WTC11 (cell line): ENCODE measurements at regions not wholly inside any gene's neighbourhood (a gene's known extent, or its start where the extent isn't known, plus 50 kb on each side); places are given as distances from the start of the nearest gene placed in this dataset.

Experiments
- CREB1 ChIP-seq: sonication (generic); formaldehyde crosslinking; IDR thresholded peaks from 2 replicates; pipeline ENCODE4 v1.8.0; 2023; ENCODE audit warnings: mild to moderate bottlenecking, missing genetic modification reagents
- CREM ChIP-seq: sonication (generic); formaldehyde crosslinking; IDR thresholded peaks from 2 replicates; pipeline ENCODE4 v1.8.1; 2022; ENCODE audit warnings: mild to moderate bottlenecking, missing genetic modification reagents, moderate library complexity
- FOXP1 ChIP-seq: sonication (generic); formaldehyde crosslinking; IDR thresholded peaks from 2 replicates; pipeline ENCODE4 v1.8.0; 2022; ENCODE audit warnings: missing genetic modification reagents, mild to moderate bottlenecking, moderate library complexity, borderline replicate concordance
- GABPB1 ChIP-seq: sonication (generic); formaldehyde crosslinking; IDR thresholded peaks from 2 replicates; pipeline ENCODE4 v1.8.1; 2023; ENCODE audit warnings: mild to moderate bottlenecking, missing genetic modification reagents
- JAZF1 ChIP-seq: fragments of 250-450 bp; sonication (Bioruptor Pico); IDR thresholded peaks from 2 replicates; pipeline ENCODE4 v1.9.0; 2021; ENCODE audit warnings: moderate library complexity, mild to moderate bottlenecking, inconsistent platforms
- JUN ChIP-seq: sonication (generic); formaldehyde crosslinking; IDR thresholded peaks from 2 replicates; pipeline ENCODE4 v1.8.0; 2023; ENCODE audit warnings: mild to moderate bottlenecking, missing genetic modification reagents
- KAT7 ChIP-seq: sonication (generic); formaldehyde crosslinking; IDR thresholded peaks from 2 replicates; pipeline ENCODE4 v1.8.1; 2023; ENCODE audit warnings: missing genetic modification reagents, mild to moderate bottlenecking, borderline replicate concordance
- TEAD1 ChIP-seq: sonication (generic); formaldehyde crosslinking; IDR thresholded peaks from 2 replicates; pipeline ENCODE4 v1.8.0; 2022; ENCODE audit warnings: mild to moderate bottlenecking, missing genetic modification reagents
- ZNF121 ChIP-seq: sonication (generic); formaldehyde crosslinking; IDR thresholded peaks from 2 replicates; pipeline ENCODE4 v1.8.0; 2023; ENCODE audit warnings: missing genetic modification reagents
- ZNF263 ChIP-seq: sonication (generic); formaldehyde crosslinking; IDR thresholded peaks from 2 replicates; pipeline ENCODE4 v1.8.1; 2022; ENCODE audit warnings: low read depth, mild to moderate bottlenecking, moderate library complexity, missing genetic modification reagents
- TF ChIP-seq, protein P1 (sequence below): fragments of 200-600 bp; IDR thresholded peaks from 2 replicates; pipeline ENCODE4 v1.8.0; 2022; ENCODE audit warnings: antibody characterized with exemption
- TF ChIP-seq, protein P2 (sequence below): sonication (generic); formaldehyde crosslinking; IDR thresholded peaks from 2 replicates; pipeline ENCODE4 v1.8.0; 2022; ENCODE audit warnings: mild to moderate bottlenecking, missing genetic modification reagents
- TF ChIP-seq, protein P3 (sequence below): sonication (generic); formaldehyde crosslinking; IDR thresholded peaks from 2 replicates; pipeline ENCODE4 v1.8.1; 2022; ENCODE audit warnings: low read depth, mild to moderate bottlenecking, moderate library complexity, missing genetic modification reagents, borderline replicate concordance

DNA sequence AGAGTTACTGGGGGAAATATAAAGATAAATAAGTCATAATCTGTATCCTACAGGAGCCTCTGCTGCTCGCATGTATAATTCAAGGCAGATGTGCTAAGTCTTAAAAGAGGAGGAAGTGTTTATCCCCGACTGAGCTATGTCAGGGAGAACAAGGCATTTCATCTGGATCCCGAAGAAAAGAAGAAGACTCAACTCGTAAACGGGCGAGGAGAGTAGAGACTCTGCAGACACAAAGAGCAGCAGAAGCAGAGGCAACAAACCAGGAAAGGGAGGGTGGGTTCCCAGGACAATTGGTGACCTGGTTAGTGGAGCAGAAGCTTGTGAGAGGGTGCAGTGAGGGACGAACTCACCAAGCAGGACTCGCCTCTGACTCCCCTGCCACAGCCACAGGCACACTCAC, 368.6 kb downstream of the EIPR1 start:
- TF ChIP-seq ZNF121 (CRISPR knock-in tag) (no peak), JUN (no peak), CREB1 (CRISPR knock-in tag) (no peak), FOXP1 (no peak), TEAD1 (CRISPR knock-in tag) (no peak), ZNF263 (no peak), JAZF1 (no peak), KAT7 (CRISPR knock-in tag) (no peak), GABPB1 (CRISPR knock-in tag) (no peak), CREM (CRISPR knock-in tag) (no peak)
- TF ChIP-seq, protein P1, sequence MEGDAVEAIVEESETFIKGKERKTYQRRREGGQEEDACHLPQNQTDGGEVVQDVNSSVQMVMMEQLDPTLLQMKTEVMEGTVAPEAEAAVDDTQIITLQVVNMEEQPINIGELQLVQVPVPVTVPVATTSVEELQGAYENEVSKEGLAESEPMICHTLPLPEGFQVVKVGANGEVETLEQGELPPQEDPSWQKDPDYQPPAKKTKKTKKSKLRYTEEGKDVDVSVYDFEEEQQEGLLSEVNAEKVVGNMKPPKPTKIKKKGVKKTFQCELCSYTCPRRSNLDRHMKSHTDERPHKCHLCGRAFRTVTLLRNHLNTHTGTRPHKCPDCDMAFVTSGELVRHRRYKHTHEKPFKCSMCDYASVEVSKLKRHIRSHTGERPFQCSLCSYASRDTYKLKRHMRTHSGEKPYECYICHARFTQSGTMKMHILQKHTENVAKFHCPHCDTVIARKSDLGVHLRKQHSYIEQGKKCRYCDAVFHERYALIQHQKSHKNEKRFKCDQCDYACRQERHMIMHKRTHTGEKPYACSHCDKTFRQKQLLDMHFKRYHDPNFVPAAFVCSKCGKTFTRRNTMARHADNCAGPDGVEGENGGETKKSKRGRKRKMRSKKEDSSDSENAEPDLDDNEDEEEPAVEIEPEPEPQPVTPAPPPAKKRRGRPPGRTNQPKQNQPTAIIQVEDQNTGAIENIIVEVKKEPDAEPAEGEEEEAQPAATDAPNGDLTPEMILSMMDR: no peak
- TF ChIP-seq, protein P2, sequence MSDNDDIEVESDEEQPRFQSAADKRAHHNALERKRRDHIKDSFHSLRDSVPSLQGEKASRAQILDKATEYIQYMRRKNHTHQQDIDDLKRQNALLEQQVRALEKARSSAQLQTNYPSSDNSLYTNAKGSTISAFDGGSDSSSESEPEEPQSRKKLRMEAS (CRISPR knock-in tag): no peak
- TF ChIP-seq, protein P3, sequence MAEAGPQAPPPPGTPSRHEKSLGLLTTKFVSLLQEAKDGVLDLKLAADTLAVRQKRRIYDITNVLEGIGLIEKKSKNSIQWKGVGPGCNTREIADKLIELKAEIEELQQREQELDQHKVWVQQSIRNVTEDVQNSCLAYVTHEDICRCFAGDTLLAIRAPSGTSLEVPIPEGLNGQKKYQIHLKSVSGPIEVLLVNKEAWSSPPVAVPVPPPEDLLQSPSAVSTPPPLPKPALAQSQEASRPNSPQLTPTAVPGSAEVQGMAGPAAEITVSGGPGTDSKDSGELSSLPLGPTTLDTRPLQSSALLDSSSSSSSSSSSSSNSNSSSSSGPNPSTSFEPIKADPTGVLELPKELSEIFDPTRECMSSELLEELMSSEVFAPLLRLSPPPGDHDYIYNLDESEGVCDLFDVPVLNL (CRISPR knock-in tag): no peak
